Stimulated activated CD8-positive, alpha-beta memory T cell treated with anti-CD3 and anti-CD28 coated beads, Interleukin-12 subunit alpha, Interleukin-12 subunit beta, amount 100 ng/mL, for 24 hours (primary cell): ENCODE measurements at regions not wholly inside any gene's neighbourhood (a gene's known extent, or its start where the extent isn't known, plus 50 kb on each side); places are given as distances from the start of the nearest gene placed in this dataset.
"Not testable (repeated sequence)": the region's sequence is repeated elsewhere in the genome, so short reads cannot be mapped to it uniquely, and the experiment has no call there.

Experiments
- DNase-seq: peaks from one replicate; pipeline ENCODE4 v3.0.0-alpha.2; 2020; ENCODE audit errors: extremely low read depth

DNA sequence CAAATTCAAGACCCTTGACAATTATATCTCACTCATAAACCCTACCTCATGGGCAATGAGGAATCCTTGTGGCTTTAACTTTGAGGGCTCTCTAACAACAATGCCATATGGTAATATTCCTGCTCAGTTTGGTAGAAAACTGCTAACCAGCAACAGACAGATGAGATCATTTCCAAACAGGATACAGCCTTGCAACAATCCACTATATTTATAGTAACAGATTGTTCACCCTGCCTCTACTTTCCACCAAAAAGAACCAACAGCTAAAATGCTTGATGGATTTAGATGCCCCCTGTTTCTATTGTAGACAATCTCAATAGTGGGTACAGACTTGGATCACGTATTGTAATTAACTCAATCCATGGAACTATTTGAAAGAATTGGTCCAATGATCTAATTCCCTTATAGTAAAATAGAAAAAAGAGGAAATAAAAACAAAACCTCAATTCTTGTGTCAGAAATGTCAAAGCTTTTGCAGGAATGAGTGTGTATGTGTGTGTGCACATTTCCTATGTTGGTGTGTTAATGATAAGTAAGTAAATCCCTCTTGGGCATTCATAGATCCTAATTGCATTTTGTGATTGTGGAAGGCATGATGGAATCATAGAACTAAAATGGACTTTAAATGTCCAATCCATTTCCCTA, 100.0 kb upstream of the EDEM3 start:
- DNase-seq, result no peak

DNA sequence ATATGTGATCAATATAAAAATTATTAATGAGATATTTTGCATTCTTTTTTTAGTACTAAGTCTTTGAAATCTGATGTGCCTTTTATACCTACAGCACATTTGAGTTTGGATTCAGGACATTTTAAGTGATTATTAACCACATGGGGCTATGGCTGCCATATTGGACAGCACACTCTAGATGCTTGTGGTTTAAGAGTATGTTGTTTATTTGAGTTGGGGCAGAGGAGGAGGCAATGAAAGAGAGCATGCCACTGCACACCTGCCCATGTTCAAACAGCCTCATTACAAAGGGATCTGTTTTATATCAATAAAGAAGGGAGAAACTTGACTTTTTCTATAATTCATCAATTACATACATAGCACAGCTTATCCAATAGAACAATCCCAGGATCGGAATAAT, 99.4 kb upstream of the EDEM3 start:
- DNase-seq, result no peak

- DNase-seq, result no peak
These were observed 97.4 kb upstream of the EDEM3 start for GRCh38 chr1:184851822-184852746.

GRCh38 chr1:184843732-184844495, 89.3 kb upstream of the EDEM3 start:
- peak; percentile 21 for DNase-seq

DNA sequence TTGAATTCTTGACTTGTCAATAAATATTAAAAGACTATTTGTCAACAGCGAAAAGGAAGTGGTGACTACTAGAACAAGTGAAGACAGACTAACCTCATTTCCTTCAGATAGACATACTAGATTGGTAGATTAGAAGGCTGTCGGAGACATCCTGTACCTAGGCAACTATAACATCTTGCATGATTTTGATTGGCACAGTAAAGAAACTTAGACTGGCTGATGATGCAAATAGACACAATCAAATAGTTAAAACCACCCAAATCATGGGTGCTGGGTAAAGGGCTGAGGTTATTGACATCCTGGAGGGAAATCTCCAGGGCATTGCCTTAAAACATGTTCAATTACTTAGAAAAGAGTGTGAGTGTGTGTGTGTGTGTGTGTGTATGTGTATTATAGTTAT, 85.9 kb upstream of the EDEM3 start:
- DNase-seq, result no peak

GRCh38 chr1:184838504-184838951, 83.9 kb upstream of the EDEM3 start:
- DNase-seq, result no peak

GRCh38 chr1:184836934-184837895, 82.6 kb upstream of the EDEM3 start:
- DNase-seq, result no peak

- no peak for DNase-seq
These were observed 81.5 kb upstream of the EDEM3 start for GRCh38 chr1:184836141-184836540.

- not testable (repeated sequence) for DNase-seq
These were observed 79.3 kb upstream of the EDEM3 start for GRCh38 chr1:184833994-184834393.

DNA sequence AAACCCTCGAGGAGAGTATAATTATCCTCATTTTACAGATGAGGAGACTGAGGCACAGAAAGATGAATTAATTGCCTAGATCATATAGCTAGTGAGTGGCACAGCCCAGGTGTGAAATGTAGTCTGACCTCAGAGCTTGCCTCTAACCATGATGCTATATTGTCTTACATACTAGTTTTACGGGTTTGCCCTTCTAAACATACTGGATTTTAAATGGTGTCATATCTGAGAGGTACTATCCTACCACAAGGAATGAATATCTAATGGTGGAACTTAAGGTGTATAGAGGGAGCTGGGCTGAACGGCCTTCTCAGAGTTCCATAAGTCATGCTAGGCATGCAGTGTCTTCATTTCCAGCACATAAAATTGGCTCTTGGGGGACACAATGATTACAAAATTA, 77.9 kb upstream of the EDEM3 start:
- no peak for DNase-seq

GRCh38 chr1:184829496-184829895, 74.8 kb upstream of the EDEM3 start:
- DNase-seq, result not testable (repeated sequence)

GRCh38 chr1:184828369-184828717, 73.7 kb upstream of the EDEM3 start:
- DNase-seq, result no peak

GRCh38 chr1:184827600-184828368, 73.1 kb upstream of the EDEM3 start:
- DNase-seq, result no peak

- DNase-seq, result no peak
These were observed 71.3 kb upstream of the EDEM3 start for GRCh38 chr1:184826001-184826400.

DNA sequence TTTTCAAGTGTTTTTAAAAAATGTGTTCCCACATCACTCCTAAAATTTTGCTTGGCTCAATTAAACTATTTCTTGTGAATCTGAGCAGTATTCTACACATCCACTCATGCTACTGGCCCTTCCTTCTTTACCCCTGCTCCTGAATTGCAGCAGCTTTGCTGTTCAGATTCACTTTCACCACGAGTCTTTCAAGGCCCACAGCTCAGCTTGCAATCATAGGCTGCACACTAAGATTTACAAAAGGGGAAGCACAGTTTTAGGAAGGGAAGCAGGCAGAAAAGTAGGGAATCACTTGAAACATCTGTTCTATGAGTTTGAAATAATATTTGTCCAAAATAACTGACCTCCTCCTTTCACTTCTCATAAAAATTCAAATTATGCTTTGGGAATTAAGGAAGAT, 70.9 kb upstream of the EDEM3 start:
- no peak for DNase-seq

GRCh38 chr1:184824691-184825323, 70.1 kb upstream of the EDEM3 start:
- DNase-seq, result no peak

- DNase-seq, result no peak
These were observed 68.4 kb upstream of the EDEM3 start for GRCh38 chr1:184823080-184823479.

- DNase-seq, result no peak
These were observed 67.6 kb upstream of the EDEM3 start for GRCh38 chr1:184822267-184822666.

DNA sequence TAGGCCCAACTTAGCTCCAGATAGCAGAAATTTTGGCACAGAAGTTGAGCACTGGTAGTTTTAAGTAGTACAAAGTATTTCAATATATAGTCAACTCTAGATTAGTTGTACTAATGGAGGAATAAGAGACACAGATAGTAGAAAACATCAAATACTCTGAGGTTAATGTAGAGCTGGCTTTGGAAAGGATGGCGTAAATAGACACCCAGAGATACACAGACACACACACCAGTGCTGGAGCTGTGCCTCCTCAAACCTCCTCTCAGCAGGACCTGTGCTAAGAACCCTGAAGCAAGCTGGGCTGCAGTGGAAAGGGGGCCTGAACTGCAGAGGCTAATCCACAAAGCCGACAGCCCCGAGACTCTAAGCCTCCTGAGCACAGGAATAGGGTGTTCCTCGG, 67.0 kb upstream of the EDEM3 start:
- DNase-seq, result no peak

- DNase-seq, result no peak
These were observed 66.3 kb upstream of the EDEM3 start for GRCh38 chr1:184820956-184821355.
